DND-41 (cell line): ENCODE measurements at regions not wholly inside any gene's neighbourhood (a gene's known extent, or its start where the extent isn't known, plus 50 kb on each side); places are given as distances from the start of the nearest gene placed in this dataset.

Experiments
- ATAC-seq: fragments of 200-7000 bp; cut with Tn5 transposase; 3 replicates; pipeline ENCODE4 v1.9.1; 2021; ENCODE audit warnings: low read depth; ENCODE audit not compliant: insufficient read depth
- DNase-seq: peaks from one replicate; pipeline ENCODE4 v3.0.0-alpha.2; 2020
- H2AFZ ChIP-seq: 2 replicates; pipeline ENCODE4 v1.6.0; 2012; ENCODE audit warnings: low read depth, low read length
- H3K27ac ChIP-seq: 2 replicates; pipeline ENCODE4 v1.5.1; 2012; ENCODE audit warnings: low read length, inconsistent platforms
- H3K27me3 ChIP-seq: fragments of 200-600 bp; sonication (generic); 2 replicates; pipeline ENCODE4 v1.6.0; 2012; ENCODE audit warnings: low read length, mild to moderate bottlenecking, inconsistent platforms; ENCODE audit not compliant: insufficient read depth, poor library complexity
- H3K36me3 ChIP-seq: 2 replicates; pipeline ENCODE4 v1.5.1; 2012; ENCODE audit warnings: low read length, inconsistent platforms; ENCODE audit not compliant: insufficient read depth
- H3K4me1 ChIP-seq: 2 replicates; pipeline ENCODE4 v1.5.1; 2012; ENCODE audit warnings: mild to moderate bottlenecking, low read length; ENCODE audit not compliant: insufficient read depth
- H3K4me2 ChIP-seq: 2 replicates; pipeline ENCODE4 v1.6.0; 2012; ENCODE audit warnings: mild to moderate bottlenecking, moderate library complexity, low read length, inconsistent platforms; ENCODE audit not compliant: insufficient read depth
- H3K4me3 ChIP-seq, 2 experiments: fragments of 200-600 bp in 1 of 2; shearing (Covaris generic) in 1 of 2; 2 replicates each; pipeline ENCODE4 v1.5.1; 2012 to 2016; ENCODE audit warnings: inconsistent platforms in 2 of 2, low read length in 2 of 2, mild to moderate bottlenecking in 2 of 2, low read depth in 1 of 2, moderate library complexity in 1 of 2
- H3K79me2 ChIP-seq: 2 replicates; pipeline ENCODE4 v1.6.0; 2012; ENCODE audit warnings: low read length, inconsistent platforms; ENCODE audit not compliant: insufficient read depth
- H3K9ac ChIP-seq: 2 replicates; pipeline ENCODE4 v1.6.0; 2012; ENCODE audit warnings: low read depth, mild to moderate bottlenecking, inconsistent platforms, low read length, moderate library complexity
- H3K9me3 ChIP-seq: 2 replicates; pipeline ENCODE4 v1.5.1; 2012; ENCODE audit warnings: low read length, moderate library complexity, mild to moderate bottlenecking, inconsistent platforms; ENCODE audit not compliant: insufficient read depth, severe bottlenecking
- H4K20me1 ChIP-seq: 2 replicates; pipeline ENCODE4 v1.6.0; 2012; ENCODE audit warnings: low read length; ENCODE audit not compliant: insufficient read depth
- EZH2 ChIP-seq: IDR thresholded peaks from 3 replicates; pipeline ENCODE4 v1.6.1; 2012; ENCODE audit warnings: borderline replicate concordance, low read depth, mild to moderate bottlenecking, moderate library complexity, low read length, inconsistent platforms; ENCODE audit not compliant: severe bottlenecking
- TF ChIP-seq, protein P1 (sequence below): IDR thresholded peaks from 2 replicates; pipeline ENCODE4 v1.5.1; 2012; ENCODE audit warnings: borderline replicate concordance, low read length, moderate library complexity, mild to moderate bottlenecking; ENCODE audit not compliant: poor library complexity, severe bottlenecking; ENCODE audit errors: extremely low read depth

DNA sequence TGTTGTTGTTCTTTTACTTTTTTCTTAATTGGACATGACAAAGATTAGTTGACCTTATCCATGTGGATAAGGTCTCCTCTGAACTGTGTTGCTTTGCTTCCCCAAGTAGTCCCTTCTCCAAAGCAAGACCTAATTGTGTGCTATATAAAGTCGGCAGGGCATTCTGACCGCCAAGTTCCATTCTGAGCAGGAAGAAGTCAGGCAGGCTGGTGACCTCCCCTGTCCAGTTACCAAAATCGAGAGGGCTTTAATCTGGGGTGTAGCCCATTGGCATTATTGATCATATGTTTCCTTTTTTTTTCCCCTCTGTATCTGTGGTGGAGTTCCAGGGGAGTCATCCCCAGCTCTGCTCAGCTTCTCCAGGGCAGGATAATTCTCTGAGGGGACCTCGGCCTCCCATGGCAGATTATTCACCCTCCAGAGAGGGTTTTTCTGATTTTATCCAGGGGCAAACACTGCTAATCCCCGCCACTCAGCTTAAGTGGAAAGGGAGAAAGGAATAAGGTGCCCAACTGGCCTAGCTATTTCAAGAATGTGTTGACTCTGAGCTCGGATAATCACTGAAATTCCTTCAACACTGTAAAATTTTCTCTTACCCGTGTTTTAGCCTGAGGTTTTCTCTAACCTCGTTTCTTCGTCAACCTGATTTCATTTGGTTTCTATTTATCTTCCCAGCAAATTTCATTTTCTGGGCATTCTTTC, 71.8 kb upstream of the L3MBTL3 start:
- no peak for DNase-seq
- H3K27me3 ChIP-seq: no peaks in the 10 kb centered on the region
- H3K4me2 ChIP-seq: no peak overlapping the region
- no peaks in the 10 kb centered on the region for H3K4me1 ChIP-seq
- no peak overlapping the region for H2AFZ ChIP-seq
- no peaks in the 10 kb centered on the region for H3K79me2 ChIP-seq
- no peaks in the 10 kb centered on the region for H4K20me1 ChIP-seq
- H3K9ac ChIP-seq: no peak overlapping the region
- H3K36me3 ChIP-seq: no peaks in the 10 kb centered on the region
- H3K9me3 ChIP-seq: no peaks in the 10 kb centered on the region
- no peak overlapping the region for H3K4me3 ChIP-seq
- TF ChIP-seq, protein P1, sequence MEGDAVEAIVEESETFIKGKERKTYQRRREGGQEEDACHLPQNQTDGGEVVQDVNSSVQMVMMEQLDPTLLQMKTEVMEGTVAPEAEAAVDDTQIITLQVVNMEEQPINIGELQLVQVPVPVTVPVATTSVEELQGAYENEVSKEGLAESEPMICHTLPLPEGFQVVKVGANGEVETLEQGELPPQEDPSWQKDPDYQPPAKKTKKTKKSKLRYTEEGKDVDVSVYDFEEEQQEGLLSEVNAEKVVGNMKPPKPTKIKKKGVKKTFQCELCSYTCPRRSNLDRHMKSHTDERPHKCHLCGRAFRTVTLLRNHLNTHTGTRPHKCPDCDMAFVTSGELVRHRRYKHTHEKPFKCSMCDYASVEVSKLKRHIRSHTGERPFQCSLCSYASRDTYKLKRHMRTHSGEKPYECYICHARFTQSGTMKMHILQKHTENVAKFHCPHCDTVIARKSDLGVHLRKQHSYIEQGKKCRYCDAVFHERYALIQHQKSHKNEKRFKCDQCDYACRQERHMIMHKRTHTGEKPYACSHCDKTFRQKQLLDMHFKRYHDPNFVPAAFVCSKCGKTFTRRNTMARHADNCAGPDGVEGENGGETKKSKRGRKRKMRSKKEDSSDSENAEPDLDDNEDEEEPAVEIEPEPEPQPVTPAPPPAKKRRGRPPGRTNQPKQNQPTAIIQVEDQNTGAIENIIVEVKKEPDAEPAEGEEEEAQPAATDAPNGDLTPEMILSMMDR: no peak
- TF ChIP-seq EZH2: no peak
- H3K27ac ChIP-seq: no peak overlapping the region
- no peak for ATAC-seq

DNA sequence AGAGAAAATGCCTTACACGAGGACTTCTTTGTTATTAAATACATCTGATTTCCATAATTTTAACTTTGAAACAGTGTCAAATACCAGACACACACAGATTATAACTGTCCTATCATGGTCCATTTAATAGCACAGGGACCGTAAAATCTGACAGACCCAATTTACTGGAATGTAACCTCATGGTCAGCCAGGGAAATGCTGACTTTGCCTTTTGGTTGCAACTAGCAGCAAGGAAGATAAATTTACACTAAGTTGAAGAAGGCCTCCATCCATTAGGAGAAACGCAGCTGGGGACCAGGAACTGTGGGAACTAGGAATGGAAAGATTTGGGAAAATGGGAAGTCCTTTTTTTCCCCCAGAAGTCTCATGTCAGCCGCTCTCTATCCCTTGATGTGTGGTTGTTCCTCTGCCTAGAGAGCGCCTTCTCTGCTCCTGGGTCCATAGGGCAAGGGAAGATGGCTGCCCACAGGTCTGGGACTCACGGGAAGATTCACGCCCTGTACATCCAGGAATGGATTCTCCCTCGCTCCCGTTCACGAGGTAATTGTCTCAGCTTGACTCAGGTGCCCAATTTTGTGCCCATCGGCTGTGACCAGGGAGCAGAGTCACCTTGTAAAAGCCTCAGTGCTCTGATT, 74.6 kb upstream of the L3MBTL3 start:
- no peaks in the 10 kb centered on the region for H3K4me1 ChIP-seq
- no peaks in the 10 kb centered on the region for H3K36me3 ChIP-seq
- ATAC-seq (no peak), DNase-seq (no peak)
- no peaks in the 10 kb centered on the region for H3K9me3 ChIP-seq
- no peak for TF ChIP-seq EZH2
- TF ChIP-seq, protein P1: no peak
- no peak overlapping the region for H2AFZ ChIP-seq
- no peak overlapping the region for H3K4me3 ChIP-seq
- H3K4me2 ChIP-seq: no peak overlapping the region
- H4K20me1 ChIP-seq: no peaks in the 10 kb centered on the region
- H3K79me2 ChIP-seq: no peaks in the 10 kb centered on the region
- H3K27ac ChIP-seq: no peak overlapping the region
- no peak overlapping the region for H3K9ac ChIP-seq
- H3K27me3 ChIP-seq: peaks cover 3% of the 10 kb centered on the region

DNA sequence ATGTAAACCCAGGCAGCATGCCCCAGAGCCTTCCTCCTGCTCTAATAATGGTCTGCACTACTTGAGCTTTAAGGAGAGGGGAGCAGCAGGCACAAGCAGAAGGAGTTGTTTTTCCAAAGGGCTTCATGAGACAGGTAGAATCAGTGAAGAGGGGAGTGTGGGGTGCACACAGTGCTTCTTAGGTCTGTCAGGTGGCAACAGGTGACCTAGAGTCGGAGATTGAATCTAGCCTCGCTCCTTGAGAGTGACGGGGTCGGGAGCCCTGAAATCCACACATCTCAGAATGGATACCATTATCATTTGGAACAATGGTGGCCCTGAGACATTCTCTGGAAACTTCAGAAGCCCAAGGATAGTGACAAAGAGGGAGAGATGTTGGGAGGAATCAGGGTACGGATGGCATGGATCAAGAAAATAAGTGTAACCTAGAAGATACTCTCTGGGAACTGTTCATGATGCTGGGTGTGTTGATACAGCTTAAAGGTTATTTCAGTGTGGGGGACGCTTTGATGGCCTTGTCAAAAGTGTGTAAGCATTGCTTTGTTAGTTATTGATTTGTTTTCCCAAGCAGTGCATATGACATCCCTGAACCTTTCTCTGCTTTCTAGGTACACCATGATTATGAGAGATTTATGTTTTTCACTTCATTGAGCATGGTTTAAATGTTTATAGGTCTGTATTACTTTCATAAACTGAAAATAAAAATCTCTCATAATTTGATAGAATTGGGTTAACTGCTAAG, 77.8 kb upstream of the L3MBTL3 start:
- Histone ChIP-seq H3K4me1 (no peaks in the 10 kb centered on the region), H3K27ac (no peak overlapping the region), H3K4me3 (no peak overlapping the region), H3K27me3 (peaks cover 7% of the 10 kb centered on the region), H3K9ac (no peak overlapping the region), H2AFZ (no peak overlapping the region), H3K9me3 (no peaks in the 10 kb centered on the region), H3K4me2 (no peak overlapping the region), H3K79me2 (no peaks in the 10 kb centered on the region), H3K36me3 (no peaks in the 10 kb centered on the region), H4K20me1 (no peaks in the 10 kb centered on the region)
- TF ChIP-seq, protein P1: no peak
- peak; percentile 44 for TF ChIP-seq EZH2
- ATAC-seq (no peak), DNase-seq (no peak)
